Mesendoderm (in vitro differentiated cells): ENCODE measurements at regions not wholly inside any gene's neighbourhood (a gene's known extent, or its start where the extent isn't known, plus 50 kb on each side); places are given as distances from the start of the nearest gene placed in this dataset.
A peak's percentile ranks its signal among the peaks of the same experiment; 100 is the strongest.

ENCODE experiments used
- DNase-seq: peaks from one replicate; pipeline ENCODE4 v3.0.0; 2013
- H2AK5ac ChIP-seq: 2 replicates; pipeline ENCODE4 v1.6.1; 2013; ENCODE audit warnings: low read length, inconsistent platforms
- H2BK120ac ChIP-seq: 2 replicates; pipeline ENCODE4 v1.6.1; 2013; ENCODE audit warnings: low read depth, mild to moderate bottlenecking, low read length, moderate library complexity, mixed read lengths
- H2BK15ac ChIP-seq: replicated peaks from 2 replicates; pipeline ENCODE4 v1.6.1; 2013; ENCODE audit warnings: low read depth, mild to moderate bottlenecking, moderate library complexity
- H2BK5ac ChIP-seq: 2 replicates; pipeline ENCODE4 v1.6.1; 2013; ENCODE audit warnings: low read length, inconsistent platforms
- H3K18ac ChIP-seq: 2 replicates; pipeline ENCODE4 v1.6.1; 2013; ENCODE audit warnings: mild to moderate bottlenecking, low read length, mixed read lengths
- H3K23ac ChIP-seq: one replicate; pipeline ENCODE4 v1.6.1; 2013; ENCODE audit warnings: low read length
- H3K27ac ChIP-seq: 2 replicates; pipeline ENCODE4 v1.5.1; 2013; ENCODE audit warnings: low read depth, mild to moderate bottlenecking, inconsistent platforms, low read length, moderate library complexity
- H3K27me3 ChIP-seq: 2 replicates; pipeline ENCODE4 v1.6.1; 2013; ENCODE audit warnings: low read length, control low read depth, mild to moderate bottlenecking, inconsistent platforms; ENCODE audit not compliant: insufficient read depth, poor library complexity
- H3K36me3 ChIP-seq: 2 replicates; pipeline ENCODE4 v1.6.1; 2013; ENCODE audit warnings: low read length, inconsistent platforms; ENCODE audit not compliant: control insufficient read depth, insufficient read depth
- H3K4ac ChIP-seq: one replicate; pipeline ENCODE4 v1.6.1; 2013; ENCODE audit warnings: low read depth, mild to moderate bottlenecking, low read length, moderate library complexity
- H3K4me1 ChIP-seq: 2 replicates; pipeline ENCODE4 v1.6.1; 2013; ENCODE audit warnings: low read depth, low read length, inconsistent platforms; ENCODE audit not compliant: control insufficient read depth
- H3K4me2 ChIP-seq: 2 replicates; pipeline ENCODE4 v1.6.1; 2013; ENCODE audit warnings: low read length
- H3K4me3 ChIP-seq: 2 replicates; pipeline ENCODE4 v1.5.1; 2013; ENCODE audit warnings: mild to moderate bottlenecking, low read length
- H3K56ac ChIP-seq: one replicate; pipeline ENCODE4 v1.6.1; 2013; ENCODE audit warnings: low read length
- H3K79me1 ChIP-seq: 2 replicates; pipeline ENCODE4 v1.6.1; 2013; ENCODE audit warnings: low read length, inconsistent platforms
- H3K79me2 ChIP-seq: 2 replicates; pipeline ENCODE4 v1.6.1; 2013; ENCODE audit warnings: mild to moderate bottlenecking, low read length; ENCODE audit not compliant: control insufficient read depth, insufficient read depth
- H3K9ac ChIP-seq: 2 replicates; pipeline ENCODE4 v1.6.1; 2013; ENCODE audit warnings: low read length, inconsistent platforms
- H4K5ac ChIP-seq: one replicate; pipeline ENCODE4 v1.6.1; 2013; ENCODE audit warnings: low read length
- H4K8ac ChIP-seq: one replicate; pipeline ENCODE4 v1.6.1; 2013; ENCODE audit warnings: low read depth, mild to moderate bottlenecking, control low read depth, low read length, moderate library complexity
- WGBS: extraction: QIAGEN DNeasy Blood & Tissue Kit; methylation state at CpG from one replicate; pipeline ENCODE4 v1.1.7; 2013; ENCODE audit warnings: low lambda C conversion rate, missing lambda C conversion rate; ENCODE audit not compliant: insufficient coverage; ENCODE audit errors: extremely low coverage; 5-methylcytosine and 5-hydroxymethylcytosine counted together

DNA sequence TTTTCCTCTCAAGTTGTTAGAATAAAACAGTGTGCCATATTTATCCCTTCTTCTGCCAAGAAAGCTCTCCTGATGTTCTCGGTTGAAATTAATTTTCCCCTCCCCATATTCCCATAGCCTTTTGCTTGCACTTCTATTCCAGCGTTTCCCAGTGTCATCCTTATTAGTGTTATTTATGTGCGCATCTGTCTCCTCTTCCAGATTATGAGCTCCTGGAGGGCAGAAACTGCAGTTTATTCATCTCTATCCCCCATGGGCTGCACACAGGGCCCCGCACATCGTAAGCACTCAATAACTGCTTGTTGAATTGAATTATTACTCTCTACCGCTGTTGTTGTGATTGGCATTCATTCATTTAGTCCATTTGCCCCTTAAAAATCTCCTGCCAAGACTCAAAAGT lies 149.4 kb downstream of the SOX3 start:
- no peak overlapping the region for H3K27ac ChIP-seq
- no peak for DNase-seq
- no peak overlapping the region for H2BK5ac ChIP-seq
- H2BK15ac ChIP-seq, result no peak overlapping the region
- WGBS, result no CpG with 5 or more reads among the region's 6 CpGs
- no peak overlapping the region for H3K9ac ChIP-seq
- H2AK5ac ChIP-seq, result no peak overlapping the region
- H3K18ac ChIP-seq, result no peak overlapping the region
- H3K4me3 ChIP-seq, result no peak overlapping the region
- no peak overlapping the region for H3K4ac ChIP-seq
- H3K4me1 ChIP-seq, result no peaks in the 10 kb centered on the region
- H4K5ac ChIP-seq, result no peak overlapping the region
- no peak overlapping the region for H3K56ac ChIP-seq
- no peaks in the 10 kb centered on the region for H3K27me3 ChIP-seq
- H3K23ac ChIP-seq, result no peak overlapping the region
- H3K79me1 ChIP-seq, result no peaks in the 10 kb centered on the region
- H3K36me3 ChIP-seq, result no peaks in the 10 kb centered on the region
- H3K4me2 ChIP-seq, result no peak overlapping the region
- H2BK120ac ChIP-seq, result no peak overlapping the region
- no peaks in the 10 kb centered on the region for H3K79me2 ChIP-seq
- H4K8ac ChIP-seq, result no peak overlapping the region

DNA sequence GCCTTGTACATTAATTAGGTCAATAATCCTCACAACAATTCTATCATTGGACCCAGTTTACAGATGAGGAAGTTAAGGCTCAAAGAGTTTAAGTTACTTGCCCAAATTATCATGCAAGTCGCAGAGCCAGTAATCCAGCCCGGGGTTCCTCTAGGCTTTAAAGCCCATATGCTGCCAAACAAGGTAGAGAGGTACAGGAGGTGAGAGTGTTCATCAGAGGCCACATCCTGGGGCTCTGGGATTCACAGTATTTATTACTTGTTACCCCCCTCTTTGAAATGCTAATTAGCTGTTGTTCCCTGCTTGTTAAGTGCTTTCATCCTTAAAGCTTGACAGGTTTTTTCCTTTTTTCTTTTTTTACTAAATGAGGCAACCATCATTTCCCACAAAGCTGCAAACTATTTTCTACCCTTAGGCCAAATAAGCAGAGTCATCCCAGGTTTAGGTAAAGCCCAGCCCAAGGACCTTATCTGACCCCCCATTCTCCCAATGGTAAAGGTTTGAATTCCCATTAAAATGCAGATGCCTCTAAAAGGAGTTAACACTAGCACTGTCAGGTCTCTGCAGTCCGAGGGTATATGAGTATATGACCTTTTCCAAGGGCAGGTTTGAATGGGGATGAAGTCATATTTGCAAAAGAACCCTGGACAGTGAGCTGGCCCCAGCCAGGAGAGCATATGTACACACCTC lies 150.3 kb downstream of the SOX3 start:
- Histone ChIP-seq H3K27ac (no peak overlapping the region), H4K5ac (no peak overlapping the region), H2BK120ac (no peak overlapping the region), H3K4ac (no peak overlapping the region), H2AK5ac (no peak overlapping the region), H3K9ac (no peak overlapping the region), H2BK15ac (no peak overlapping the region), H3K18ac (no peak overlapping the region), H3K79me2 (no peaks in the 10 kb centered on the region), H3K4me2 (no peak overlapping the region), H2BK5ac (no peak overlapping the region), H4K8ac (no peak overlapping the region), H3K27me3 (no peaks in the 10 kb centered on the region), H3K4me1 (no peaks in the 10 kb centered on the region), H3K79me1 (no peaks in the 10 kb centered on the region), H3K56ac (no peak overlapping the region), H3K4me3 (no peak overlapping the region), H3K36me3 (no peaks in the 10 kb centered on the region), H3K23ac (no peak overlapping the region)
- DNase-seq, result peak; percentile 72
- WGBS, result no CpG with 5 or more reads among the region's 3 CpGs

DNA sequence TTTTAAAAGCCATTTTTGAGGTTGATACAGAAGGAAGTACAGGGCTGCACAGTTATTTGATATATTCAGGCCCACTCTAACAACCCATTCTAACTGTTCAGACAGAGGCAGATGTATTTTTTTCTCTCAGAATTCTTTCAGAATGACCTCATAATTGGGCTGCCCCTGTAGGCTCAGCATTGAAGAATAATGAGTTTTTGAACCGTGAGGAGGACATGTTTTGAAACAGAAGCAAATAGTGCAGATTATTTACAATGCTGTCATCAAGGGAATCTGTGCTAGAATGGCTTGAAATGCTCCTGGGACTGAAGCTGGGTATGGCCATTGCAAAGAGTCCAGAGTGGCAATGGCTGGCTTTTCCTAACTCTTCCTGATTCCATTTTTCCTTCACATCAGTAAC lies 158.1 kb downstream of the SOX3 start:
- Histone ChIP-seq H4K8ac (no peak overlapping the region), H3K4me1 (no peaks in the 10 kb centered on the region)
- no CpG with 5 or more reads among the region's 1 CpG for WGBS

DNA sequence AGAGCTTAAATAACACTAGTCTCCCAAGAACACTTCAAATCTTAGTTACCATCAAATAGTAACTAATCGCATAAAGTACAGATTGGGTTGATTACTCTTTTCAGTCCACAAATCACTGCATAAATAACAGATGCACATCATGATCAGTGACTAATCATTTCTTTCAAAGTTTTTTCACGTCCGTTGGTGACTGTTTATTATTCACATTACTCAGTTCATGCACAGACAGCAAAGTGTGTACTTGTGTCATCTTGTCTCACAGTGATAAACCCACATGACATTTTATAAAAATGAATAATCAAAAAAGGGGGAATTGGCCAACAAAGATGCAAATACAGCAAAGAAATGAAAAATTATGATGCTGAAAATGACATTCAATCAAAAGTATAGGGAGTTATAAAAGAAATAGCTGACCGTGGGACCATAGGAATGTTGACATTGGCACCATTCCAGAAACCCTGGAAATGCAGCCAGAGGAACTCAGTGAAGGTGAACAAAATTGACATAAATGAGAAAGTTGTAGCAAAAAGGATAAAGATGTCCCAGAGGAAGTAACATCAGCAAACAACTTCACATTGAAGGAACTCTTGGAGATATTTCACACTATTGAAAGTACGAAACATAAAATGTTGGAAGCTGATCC lies 161.5 kb downstream of the SOX3 start:
- no peak overlapping the region for H3K4me2 ChIP-seq
- H3K4me3 ChIP-seq, result no peak overlapping the region
- no peak overlapping the region for H2BK5ac ChIP-seq
- H3K9ac ChIP-seq, result no peak overlapping the region
- DNase-seq, result no peak
- H2BK15ac ChIP-seq, result no peak overlapping the region
- no CpG with 5 or more reads among the region's 5 CpGs for WGBS
- H2AK5ac ChIP-seq, result no peak overlapping the region
- H3K79me2 ChIP-seq, result no peaks in the 10 kb centered on the region
- no peak overlapping the region for H3K23ac ChIP-seq
- H3K27me3 ChIP-seq, result no peaks in the 10 kb centered on the region
- H4K8ac ChIP-seq, result no peak overlapping the region
- no peak overlapping the region for H2BK120ac ChIP-seq
- no peak overlapping the region for H3K56ac ChIP-seq
- H3K18ac ChIP-seq, result no peak overlapping the region
- H3K4ac ChIP-seq, result no peak overlapping the region
- H3K4me1 ChIP-seq, result no peaks in the 10 kb centered on the region
- no peak overlapping the region for H3K27ac ChIP-seq
- H4K5ac ChIP-seq, result no peak overlapping the region
- H3K36me3 ChIP-seq, result no peaks in the 10 kb centered on the region
- no peaks in the 10 kb centered on the region for H3K79me1 ChIP-seq

More for the DNA sequence above, 158.1 kb downstream of the SOX3 start:
- peak; percentile 42 for DNase-seq
- no peak overlapping the region for H3K4me3 ChIP-seq
- no peaks in the 10 kb centered on the region for H3K27me3 ChIP-seq
- no peaks in the 10 kb centered on the region for H3K79me1 ChIP-seq
- no peak overlapping the region for H3K56ac ChIP-seq
- no peaks in the 10 kb centered on the region for H3K36me3 ChIP-seq
- H3K23ac ChIP-seq, result no peak overlapping the region
- H2BK5ac ChIP-seq, result no peak overlapping the region
- no peak overlapping the region for H2BK120ac ChIP-seq
- no peaks in the 10 kb centered on the region for H3K79me2 ChIP-seq
- H3K18ac ChIP-seq, result no peak overlapping the region
- H2BK15ac ChIP-seq, result no peak overlapping the region
- no peak overlapping the region for H4K5ac ChIP-seq
- H3K9ac ChIP-seq, result no peak overlapping the region
- H3K4me2 ChIP-seq, result no peak overlapping the region
- no peak overlapping the region for H2AK5ac ChIP-seq
- no peak overlapping the region for H3K27ac ChIP-seq
- H3K4ac ChIP-seq, result no peak overlapping the region

DNA sequence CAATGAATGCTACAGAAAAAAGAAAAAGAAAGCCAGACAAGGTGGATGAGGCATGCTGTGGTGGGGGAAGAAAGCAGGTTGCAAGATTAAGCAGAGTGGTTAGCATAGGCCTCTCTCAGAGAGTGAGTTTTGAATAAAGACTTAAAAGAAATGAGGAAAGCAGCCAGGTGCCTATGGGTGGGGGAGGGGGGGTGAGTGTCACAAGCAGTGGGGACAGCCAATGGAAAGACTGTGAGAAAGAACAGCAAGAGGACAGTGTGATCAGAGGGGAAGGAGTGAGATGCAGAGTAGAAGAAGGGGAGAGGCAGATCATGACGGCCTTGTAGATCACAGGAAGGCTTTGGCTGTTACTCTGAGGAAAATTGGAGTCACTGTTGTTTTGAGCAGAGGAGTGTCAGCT lies 162.5 kb downstream of the SOX3 start:
- H4K5ac ChIP-seq, result no peak overlapping the region
- DNase-seq, result no peak
- H2BK5ac ChIP-seq, result no peak overlapping the region
- H3K4ac ChIP-seq, result no peak overlapping the region
- H3K4me3 ChIP-seq, result no peak overlapping the region
- no CpG with 5 or more reads among the region's 1 CpG for WGBS
- no peak overlapping the region for H3K27ac ChIP-seq
- no peaks in the 10 kb centered on the region for H3K79me1 ChIP-seq
- H3K79me2 ChIP-seq, result no peaks in the 10 kb centered on the region
- H2AK5ac ChIP-seq, result no peak overlapping the region
- H3K4me1 ChIP-seq, result no peaks in the 10 kb centered on the region
- H3K18ac ChIP-seq, result no peak overlapping the region
- H4K8ac ChIP-seq, result no peak overlapping the region
- no peak overlapping the region for H2BK15ac ChIP-seq
- no peak overlapping the region for H3K56ac ChIP-seq
- no peak overlapping the region for H3K23ac ChIP-seq
- H3K36me3 ChIP-seq, result no peaks in the 10 kb centered on the region
- no peak overlapping the region for H3K9ac ChIP-seq
- no peak overlapping the region for H3K4me2 ChIP-seq
- no peak overlapping the region for H2BK120ac ChIP-seq
- no peaks in the 10 kb centered on the region for H3K27me3 ChIP-seq

DNA sequence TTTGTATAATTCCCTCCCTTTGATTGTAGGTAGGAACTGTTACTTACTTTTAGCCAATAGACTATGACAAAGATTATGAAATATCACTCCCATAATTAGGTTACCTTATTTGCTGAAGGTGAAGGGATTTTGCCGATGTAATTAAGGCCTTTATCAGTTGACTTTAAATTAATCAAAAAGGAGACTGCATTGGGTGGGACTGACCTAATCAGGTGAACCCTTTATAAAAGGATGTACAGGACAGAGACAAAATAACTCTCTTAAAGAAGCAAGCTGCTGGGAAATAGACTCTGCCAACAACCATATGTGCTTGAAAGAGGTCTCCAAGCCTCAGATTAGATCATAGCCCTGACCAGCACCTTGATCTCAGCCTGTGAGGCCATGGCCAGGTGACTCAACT lies 167.6 kb downstream of the SOX3 start:
- H3K4me3 ChIP-seq, result no peak overlapping the region
- no peaks in the 10 kb centered on the region for H3K79me2 ChIP-seq
- no peak overlapping the region for H2BK120ac ChIP-seq
- H2BK15ac ChIP-seq, result no peak overlapping the region
- H4K5ac ChIP-seq, result no peak overlapping the region
- no peak overlapping the region for H3K4me2 ChIP-seq
- no peaks in the 10 kb centered on the region for H3K36me3 ChIP-seq
- no peak for DNase-seq
- WGBS, result no CpG with 5 or more reads among the region's 1 CpG
- H3K27ac ChIP-seq, result no peak overlapping the region
- H3K4me1 ChIP-seq, result no peaks in the 10 kb centered on the region
- H3K23ac ChIP-seq, result no peak overlapping the region
- no peak overlapping the region for H3K56ac ChIP-seq
- H3K18ac ChIP-seq, result no peak overlapping the region
- H4K8ac ChIP-seq, result no peak overlapping the region
- H3K79me1 ChIP-seq, result no peaks in the 10 kb centered on the region
- no peak overlapping the region for H2AK5ac ChIP-seq
- no peak overlapping the region for H3K9ac ChIP-seq
- H3K27me3 ChIP-seq, result no peaks in the 10 kb centered on the region
- no peak overlapping the region for H2BK5ac ChIP-seq
- H3K4ac ChIP-seq, result no peak overlapping the region
